Activated CD4-positive, CD25-positive, alpha-beta regulatory T cell treated with anti-CD3 and anti-CD28 coated beads, Interleukin-2, amount 50 U/mL, for 72 hours (primary cell): ENCODE measurements at regions not wholly inside any gene's neighbourhood (a gene's known extent, or its start where the extent isn't known, plus 50 kb on each side); places are given as distances from the start of the nearest gene placed in this dataset.

ENCODE experiments used
- DNase-seq: peaks from one replicate; pipeline ENCODE4 v3.0.0; 2021

DNA sequence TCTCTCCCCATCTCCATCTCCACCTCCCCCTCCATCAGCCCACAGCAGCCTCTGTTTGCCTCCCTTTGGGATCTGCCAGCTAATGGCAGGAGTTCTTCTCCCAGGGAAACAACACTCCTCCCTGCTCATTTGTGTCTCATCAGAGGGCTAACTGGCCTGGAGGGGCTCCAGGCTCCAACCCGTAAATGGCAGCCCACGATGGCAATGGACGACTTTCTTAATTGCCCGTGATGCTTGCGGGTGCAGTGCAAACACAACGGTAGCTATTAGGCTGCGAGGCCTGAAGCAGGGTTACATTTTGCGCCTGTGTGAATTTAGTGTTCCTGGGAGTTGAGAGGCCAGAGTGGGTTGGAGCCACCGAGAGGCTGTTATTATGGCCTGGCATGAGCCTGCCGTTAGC, 285.1 kb downstream of the TNS1 start:
- no peak for DNase-seq

DNA sequence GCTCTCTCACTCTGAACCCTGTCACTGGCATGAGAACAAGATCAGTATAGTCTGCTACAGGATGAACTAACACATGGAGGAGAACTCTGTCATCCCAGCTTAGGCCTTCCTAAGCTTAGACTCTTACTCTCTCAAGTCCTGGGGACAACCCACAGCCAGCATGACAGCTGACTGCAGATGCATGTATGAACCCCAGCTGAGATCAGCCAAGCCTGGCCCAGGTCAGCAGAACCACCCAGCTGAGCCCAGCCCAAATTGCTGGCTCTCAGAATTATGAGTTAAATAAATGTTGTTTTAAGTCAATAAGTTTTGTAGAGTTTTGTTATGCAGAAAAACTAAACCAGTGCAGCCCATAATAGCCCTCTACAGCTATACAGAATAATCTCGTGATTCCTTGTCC, 287.3 kb downstream of the TNS1 start:
- no peak for DNase-seq

DNA sequence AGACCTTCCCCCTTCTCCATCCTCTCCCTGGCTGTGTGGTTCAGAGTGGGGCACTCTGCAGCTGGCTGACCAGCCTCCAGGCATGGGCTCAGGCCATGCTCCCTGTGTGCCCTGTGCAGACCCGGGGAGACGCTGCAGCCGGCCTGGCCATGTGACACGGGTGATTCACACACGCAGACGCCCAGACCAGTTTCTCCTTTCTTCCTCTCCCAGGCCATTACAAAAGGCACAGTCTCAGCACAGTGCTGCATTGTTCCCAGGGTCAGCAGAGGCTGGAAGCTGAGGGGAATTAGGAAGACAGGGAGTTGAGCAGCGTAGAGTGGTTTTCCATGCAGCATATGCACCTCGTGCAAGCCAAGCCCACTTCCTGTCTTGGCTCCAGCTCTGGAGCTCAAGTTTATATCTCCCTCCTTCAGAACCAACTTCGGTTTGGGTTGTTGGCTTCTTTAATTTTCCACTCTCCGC, 288.5 kb downstream of the TNS1 start:
- no peak for DNase-seq

DNA sequence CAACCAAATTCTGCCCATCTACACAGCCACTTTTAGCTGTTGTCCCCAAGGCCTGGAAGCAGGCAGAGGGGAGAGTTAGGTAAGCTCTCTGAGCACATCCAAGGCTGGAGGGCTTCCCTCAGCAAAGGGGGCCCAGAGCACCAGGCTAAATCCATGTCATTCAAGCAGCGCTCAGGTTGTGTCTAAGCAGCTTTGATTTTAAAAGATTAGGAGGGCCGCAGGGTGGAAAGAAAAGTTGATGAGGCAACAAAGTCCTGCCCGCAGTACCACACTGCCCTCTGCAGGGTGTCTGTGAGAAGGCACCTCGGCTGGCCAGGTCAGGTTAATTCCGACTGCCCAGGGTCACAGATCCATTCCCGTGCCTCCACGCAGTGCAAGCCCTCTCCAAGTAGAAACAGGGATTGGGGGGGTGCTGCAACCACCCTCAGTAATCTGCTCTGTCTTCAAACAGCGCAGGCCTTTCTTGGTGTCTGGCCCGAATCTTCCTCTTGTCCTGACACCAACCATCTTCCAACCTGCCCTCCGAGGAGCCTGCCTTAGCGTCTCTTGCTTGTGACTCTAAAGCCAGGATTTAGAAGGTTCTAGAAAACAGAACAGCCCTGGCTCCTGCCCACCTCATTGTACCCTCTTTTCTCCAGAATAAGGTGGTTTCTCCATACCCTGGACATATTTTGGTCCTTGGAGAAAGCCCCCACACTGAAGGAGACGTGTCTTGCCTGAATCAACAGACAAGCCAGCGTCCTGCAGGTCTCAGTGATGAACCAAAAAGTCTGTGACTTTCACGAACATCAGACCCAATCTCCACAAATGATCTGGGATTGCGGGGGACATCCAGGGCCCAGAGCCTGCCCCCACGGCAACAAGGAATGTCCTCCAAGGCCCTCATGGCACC, 289.2 kb downstream of the TNS1 start:
- DNase-seq: peak; percentile 77

DNA sequence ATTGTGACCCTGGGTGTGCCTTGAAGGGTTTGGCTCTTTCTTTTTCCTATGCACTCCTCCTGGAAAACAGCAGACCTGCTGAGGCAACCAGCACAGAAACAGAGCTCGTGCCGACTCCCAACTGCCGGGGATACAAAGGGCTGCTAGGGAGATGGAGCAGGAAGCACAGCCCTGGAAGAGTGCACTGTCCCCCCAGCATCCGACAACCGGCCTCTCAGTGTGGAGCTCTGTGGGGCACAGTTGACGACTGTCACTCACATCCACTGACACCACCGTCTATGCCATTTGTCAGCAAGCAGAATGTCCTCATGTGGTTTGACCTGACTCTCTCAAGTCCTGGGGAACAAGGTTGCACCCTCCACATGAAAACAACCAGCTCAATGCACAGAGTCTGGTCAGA, 290.4 kb downstream of the TNS1 start:
- DNase-seq: no peak

DNA sequence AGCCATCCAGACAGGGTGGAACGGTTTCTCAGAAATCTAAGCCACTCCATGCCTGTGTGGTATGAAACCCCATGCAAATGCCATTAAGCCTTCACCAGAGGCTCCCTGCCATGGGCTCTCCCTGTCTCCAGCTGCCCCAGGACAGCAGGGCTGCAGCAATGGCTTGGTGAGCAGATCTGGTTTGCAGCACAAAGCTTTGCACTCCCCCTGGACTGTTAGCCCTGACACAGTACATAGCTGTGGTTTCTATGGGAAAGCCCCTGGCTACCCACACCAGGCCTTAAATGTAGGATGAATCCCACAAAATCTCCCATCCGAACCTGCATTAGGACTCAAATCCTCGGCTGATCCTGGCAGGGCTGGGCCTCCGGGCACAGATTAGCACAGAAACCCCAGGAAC, 291.6 kb downstream of the TNS1 start:
- DNase-seq: no peak

DNA sequence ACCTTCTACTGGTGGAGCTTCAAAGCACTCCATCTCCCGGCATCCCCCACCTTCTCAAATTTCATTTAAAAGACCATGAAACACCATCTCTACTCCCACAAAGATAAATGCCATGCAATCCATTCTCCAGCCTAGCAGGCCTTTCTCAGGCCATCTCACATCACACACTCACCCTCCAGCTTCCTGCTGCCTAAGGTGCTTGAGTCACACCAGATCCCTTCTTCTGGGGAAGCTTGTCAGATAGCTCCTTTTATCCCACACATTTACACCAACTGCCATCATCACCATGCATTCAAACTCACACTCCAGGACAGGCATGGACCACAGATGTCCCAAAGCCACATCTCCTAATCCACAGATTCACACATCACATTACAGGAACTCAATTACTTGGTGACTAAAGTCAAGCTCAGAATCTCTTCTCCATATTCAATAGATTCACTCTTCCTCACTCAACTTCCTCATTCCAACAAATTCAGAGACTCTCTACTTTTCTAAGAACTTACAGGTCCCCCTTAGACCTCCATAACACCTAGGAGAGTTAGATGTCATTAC, 292.5 kb downstream of the TNS1 start:
- no peak for DNase-seq

DNA sequence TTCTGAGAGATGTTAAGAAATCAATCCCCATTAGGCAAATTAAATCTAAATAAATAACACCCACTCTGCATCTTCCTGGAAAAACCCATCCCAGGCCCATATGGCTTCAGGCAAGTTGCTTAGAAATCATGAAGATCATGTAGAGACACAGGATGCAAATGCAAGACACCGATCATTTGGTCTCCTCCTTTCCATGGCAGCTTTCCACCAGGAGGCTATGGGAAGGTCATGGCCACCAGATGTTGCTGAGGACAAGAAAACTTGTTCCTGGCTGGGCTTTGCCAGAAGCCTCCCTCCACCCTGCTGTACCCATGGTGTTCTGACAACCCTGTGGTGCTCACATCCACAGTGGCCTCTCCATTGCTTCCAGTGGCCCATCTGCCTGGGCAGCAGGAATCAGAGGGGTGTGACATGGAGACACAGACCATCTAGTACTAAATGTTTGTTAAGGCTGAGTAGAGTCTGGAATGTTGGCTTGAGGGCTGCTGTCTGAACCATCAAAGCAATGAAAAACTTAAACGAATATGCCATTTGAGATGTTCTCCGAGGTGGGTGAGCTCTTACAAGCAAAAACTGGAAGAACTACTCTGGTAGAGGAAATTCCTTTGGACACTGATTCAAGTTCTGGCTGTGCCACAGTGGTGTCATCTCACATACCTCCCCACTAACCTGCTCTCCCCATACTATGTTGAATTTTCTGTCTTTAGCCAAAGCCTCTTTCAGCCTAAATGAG, 293.2 kb downstream of the TNS1 start:
- no peak for DNase-seq

DNA sequence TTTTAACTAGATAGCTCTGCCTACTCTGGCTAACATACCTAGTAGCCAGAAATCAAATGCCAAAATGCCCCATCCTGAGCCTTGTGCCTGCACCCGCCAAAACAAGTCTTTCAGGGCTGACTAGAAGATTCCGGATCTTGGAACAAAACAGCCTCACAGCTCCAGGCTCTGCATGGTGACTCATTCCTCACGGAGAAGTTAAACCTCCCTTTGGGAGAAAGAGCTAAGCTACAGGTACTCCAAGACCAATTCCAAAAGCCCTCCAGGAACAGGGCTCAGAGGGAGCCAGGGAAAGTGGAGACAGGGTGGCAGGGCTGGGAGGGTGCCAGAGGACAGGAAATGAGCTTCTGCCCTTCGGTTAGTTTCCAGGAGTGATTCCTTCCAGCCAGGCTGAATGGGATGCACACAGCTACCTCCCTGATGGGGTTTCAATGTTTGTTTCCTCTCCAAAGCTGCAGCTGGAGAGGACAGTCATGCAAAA, 295.6 kb downstream of the TNS1 start:
- no peak for DNase-seq

DNA sequence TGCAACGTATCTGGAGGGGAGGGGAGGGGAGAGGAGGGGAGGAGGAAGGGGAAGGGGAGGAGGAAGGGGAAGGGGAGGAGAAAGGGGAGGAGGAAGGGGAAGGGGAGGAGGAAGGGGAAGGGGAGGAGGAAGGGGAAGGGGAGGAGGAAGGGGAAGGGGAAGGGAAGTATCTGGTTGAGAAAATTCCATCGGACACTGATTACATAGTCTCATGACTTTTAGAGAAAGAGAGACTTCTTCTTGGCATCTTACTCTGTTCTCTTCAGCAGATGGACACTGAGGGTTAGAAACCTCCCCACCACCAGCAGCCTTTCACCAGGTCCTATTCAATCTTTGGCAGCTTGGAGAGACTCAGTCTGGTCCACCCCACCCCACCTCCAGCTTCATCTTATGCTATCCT, 296.3 kb downstream of the TNS1 start:
- DNase-seq: no peak

DNA sequence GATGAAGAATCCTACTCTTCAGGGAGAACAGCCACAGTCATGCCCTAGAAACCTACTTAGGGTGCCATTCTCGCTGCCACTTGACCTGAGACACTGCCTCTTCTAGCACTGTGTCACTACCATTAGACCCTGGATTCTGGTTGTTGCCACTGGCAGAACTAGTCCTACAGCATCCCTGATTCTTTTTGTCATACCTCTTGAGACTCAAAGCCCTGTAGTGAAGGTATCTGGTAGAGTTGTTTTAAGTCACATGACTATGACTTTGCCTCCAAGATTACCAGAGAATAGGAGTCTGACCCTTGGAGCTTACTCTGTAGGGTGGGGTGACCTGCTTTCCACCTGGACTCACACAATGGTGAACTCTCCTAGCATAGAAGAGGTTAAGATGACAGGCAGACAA, 296.7 kb downstream of the TNS1 start:
- no peak for DNase-seq

DNA sequence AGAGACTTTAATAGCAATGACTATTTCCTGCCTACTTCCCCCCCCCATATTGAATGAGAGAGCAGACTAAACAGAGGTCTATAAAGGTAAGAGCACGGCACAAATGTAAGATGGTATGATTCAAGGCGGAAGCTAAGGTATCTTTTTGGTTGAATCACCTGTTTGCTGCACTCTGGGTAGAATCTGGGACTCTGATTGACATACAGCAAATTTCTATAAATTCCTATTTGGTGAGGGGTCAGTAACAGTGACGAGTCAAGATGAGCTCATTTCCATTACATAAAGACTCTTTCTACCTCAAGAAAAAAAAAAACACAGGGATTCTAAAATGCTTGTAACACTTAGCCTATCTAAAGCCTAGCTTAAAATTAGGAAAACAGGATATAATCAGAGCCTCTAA, 297.3 kb downstream of the TNS1 start:
- no peak for DNase-seq

DNA sequence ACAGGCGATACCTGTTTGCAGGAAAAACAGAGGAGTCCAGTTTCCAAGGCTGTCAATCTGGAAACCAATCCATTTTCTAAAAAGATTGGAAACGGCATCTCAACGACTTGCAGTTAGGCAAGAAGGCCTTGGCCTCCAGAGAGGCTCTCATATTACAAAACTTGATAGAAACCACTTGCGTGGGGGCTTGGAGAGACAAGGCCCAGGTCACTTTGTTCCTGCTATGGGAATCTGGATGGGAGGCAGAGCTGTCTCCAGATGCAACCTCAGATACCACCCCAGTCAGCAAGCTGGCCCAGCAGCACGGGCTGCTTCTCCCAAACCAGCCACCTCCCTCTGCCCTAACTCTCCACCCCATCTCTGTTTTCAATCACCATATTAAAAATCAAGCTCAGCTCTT, 298.8 kb downstream of the TNS1 start:
- DNase-seq: no peak

DNA sequence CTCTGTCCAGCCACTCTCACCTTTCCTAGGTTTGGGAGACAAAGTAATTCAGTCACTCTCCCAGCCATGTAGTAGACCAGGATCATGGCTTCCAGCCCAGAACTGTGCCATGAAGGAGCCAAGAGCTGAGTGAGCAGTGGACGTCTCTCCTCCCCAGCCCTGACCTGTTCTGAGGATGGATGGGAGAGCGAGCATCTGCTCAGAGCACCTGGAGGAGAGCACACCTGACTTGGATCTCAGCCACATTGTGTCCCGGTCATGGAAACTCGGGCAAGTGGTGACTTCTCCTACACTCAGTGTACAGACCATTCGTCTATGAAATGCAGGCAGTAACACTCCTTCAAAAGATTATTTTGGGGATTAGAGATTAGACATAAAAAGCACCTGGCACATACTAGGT, 299.7 kb downstream of the TNS1 start:
- no peak for DNase-seq

DNA sequence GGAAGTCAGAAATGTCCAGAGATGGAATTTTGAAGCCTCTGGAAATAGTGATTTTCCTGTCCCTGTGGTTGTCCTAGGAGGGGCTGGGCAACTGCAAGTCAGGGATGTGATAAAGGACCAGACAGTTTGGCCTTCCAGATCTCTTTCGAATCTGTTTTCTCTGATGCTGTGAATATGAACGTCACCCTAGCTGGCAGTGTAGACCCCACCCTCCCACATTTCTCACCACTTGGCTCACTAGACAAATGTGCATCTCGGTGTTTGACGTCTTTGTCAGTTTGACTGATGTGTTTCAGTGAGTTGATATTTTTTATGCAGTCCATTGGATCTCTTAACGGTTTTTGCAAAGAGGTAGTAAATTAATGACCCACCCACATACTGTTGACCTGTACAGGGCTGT, 301.2 kb downstream of the TNS1 start:
- DNase-seq: no peak

DNA sequence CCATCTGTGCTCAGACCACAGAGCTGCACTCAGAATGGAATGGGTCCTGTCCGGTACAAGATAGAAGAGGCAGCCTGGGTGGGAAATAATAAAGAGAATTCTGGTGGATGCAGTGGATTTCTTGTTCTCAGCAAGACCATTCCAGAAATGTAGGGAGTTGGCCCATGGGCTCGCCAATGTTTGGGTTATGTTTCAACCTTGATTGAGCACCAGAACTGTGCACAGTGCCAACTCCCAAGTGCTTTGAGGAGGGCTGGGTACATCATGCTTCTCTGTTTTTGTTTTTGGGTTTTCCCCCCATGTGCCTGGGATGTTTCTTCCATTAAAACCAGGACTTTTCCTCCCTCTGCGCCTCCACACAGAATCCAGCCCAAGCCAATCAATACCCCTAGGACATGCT, 304.1 kb downstream of the TNS1 start:
- no peak for DNase-seq

DNA sequence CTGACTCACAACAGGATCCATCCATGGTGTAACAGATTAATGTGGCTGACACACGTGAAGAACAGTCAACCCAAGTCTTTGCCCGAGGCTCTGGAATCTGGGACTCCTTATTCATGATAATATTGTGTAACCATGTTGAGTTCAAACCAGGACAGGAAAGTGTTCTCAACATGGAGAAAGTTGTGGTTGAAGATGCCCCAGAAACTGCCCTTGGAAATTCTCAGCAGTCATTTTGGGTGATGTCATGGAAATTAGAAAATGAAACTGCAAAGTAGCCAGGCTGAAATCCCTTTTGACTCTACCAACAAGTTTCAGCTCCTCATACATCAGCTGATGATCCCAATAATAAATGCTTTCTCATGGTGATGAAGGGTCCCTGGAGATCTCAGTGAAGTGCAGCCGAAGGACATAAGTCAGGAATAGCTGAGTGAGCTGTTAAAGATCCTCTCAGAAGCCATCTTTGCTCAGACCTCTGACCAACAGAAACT, 307.7 kb downstream of the TNS1 start:
- no peak for DNase-seq

DNA sequence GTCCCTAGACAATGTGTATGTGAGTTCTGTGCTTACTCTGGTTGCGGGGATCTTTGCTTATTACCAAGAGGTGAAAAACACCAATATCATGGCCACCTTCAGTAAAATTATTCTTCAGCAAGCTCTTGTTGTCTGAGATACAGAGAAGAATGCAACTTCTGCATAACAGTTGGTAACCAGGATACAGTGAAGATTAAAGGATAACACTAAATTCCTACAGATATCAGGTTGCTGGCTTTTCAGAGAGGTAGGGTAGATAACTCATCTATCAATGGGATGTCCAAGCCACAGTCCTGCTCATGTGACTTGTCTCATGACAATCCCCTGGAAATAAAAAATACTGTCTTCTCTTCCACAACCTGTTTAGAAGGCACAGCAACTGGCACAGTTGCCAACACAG, 308.5 kb downstream of the TNS1 start:
- DNase-seq: no peak

DNA sequence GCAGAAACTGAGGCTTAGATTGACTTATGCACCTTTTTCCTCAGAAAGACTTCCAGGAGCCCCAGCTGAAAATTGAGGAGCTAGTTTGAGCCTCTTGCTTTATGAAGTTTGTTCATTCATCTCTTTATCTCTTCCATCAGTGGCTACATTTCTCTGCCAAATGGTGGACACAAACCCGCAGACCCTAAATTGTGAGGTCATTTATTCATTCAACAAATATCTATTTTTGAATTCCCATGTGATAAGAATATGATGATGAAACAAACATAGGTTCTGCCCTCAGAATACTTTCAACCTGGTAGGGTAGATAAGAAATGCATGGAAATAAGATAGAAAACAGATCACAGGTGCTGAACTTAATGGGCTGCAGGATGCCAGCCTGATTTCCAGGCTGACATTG, 309.4 kb downstream of the TNS1 start:
- DNase-seq: no peak

DNA sequence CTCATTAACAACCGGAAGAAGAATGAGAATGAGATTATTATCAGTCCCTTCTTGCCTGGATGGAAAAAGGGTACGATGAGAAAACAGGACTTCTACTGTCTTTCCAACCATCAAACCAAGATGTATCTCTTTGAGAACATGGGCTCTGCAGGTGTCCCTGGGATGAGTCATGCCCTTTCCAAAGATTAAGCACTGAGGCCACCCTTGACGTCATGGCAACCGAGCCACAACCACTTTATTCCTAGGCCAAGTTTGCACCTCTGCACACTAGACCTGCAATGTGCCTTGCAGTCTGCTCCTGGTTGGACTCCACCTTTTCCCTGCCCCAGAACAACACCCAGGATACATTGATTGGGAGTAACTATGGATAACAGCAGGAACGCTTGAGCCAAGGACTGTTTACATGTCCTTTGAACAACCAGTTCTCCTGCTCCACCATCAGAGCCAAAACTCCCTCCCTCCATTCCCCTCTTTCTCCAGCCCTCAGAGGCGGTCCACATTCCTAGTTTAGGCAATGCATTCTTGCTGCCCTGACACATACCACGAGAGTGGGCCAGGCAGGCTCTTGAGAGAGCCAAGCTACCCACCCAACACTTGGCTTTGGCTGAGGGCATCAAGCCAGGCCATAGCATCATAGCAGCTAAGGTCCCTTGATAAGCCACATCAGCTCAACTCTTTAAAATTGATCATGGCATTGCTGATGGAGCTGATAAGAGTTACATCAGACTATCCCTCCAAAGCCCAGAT, 310.7 kb downstream of the TNS1 start:
- DNase-seq: no peak

DNA sequence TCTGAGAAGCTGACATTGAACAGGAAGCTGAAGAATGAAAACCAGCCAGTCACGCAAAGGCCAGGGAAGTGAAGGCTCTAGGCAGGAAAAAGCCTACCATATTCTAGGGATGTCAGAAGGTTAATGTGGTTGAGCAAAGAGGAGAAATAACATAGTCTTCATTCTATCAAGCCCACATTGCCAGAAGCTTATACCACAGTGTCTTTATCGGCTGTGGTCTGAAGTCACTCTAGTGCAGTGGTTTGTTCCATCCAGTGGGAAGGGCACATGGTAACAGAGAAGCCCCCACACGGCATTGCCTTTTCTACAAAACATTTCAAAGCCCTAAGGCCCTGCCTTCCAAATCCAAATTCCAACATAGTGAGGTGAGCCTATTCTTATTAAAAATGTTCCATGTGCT, 311.3 kb downstream of the TNS1 start:
- no peak for DNase-seq

DNA sequence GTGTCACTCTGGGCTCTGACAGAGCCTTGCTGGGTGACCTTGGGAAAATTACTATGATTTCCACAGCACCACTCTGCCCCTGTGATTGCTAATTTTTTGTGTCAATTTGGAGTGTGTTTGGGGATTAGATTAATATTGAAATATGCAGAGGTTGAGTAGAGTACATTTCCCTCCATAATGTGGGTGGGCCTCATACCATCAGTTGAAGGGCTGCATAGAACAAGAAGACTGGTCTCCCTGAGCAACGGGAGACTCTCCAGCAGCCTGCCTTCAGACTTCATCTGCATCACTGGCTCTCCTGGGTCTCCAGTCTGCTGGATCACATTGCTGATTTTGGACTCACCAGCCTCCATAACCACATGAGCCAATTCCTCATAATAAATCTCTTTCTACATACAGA, 313.7 kb downstream of the TNS1 start:
- DNase-seq: no peak

DNA sequence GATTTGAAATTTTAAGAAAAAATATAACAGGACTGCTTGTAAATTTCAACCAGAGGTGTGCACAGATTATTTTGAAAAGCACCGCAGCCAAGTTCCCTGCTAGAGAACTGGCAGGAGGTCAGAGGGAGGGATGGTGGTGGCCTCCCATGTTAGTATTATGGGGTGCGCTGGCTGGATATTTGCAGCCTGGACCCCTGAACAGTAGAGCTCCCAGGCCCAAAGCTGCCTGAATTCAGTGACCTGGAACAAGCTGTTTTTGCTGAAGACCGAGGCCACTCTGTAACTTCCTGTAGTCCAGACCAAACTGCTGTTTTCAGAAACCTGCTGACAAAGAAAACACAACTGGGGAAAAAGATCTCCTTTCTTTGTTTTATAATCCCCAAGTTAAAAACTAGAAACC, 314.3 kb downstream of the TNS1 start:
- no peak for DNase-seq
